Adrenal gland (tissue), 9 donors: ENCODE measurements at regions not wholly inside any gene's neighbourhood (a gene's known extent, or its start where the extent isn't known, plus 50 kb on each side); places are given as distances from the start of the nearest gene placed in this dataset.

Experiments
- DNase-seq, 7 donors: peaks; one replicate each; pipeline ENCODE4 v3.0.0-alpha.2; 2019 to 2020
- H3K27ac ChIP-seq, 5 donors: fragments of 200-600 bp; sonication (generic) in 4 of 5; 1 replicate in 3 of 5; 2 replicates in 2 of 5; pipeline versions ENCODE4 v1.5.1 to v1.8.0; 2016 to 2020; ENCODE audit warnings: mild to moderate bottlenecking in 1 of 5
- H3K27me3 ChIP-seq: fragments of 200-600 bp; 2 replicates; pipeline ENCODE4 v1.8.0; 2021
- H3K36me3 ChIP-seq, 2 donors: fragments of 200-600 bp; replicated peaks in 1 of 2; 1 replicate in 1 of 2; 2 replicates in 1 of 2; pipeline versions ENCODE4 v1.5.1 to v1.8.0; 2018 to 2022
- H3K4me1 ChIP-seq, 2 donors: fragments of 200-600 bp; replicated peaks in 1 of 2; 1 replicate in 1 of 2; 2 replicates in 1 of 2; pipeline versions ENCODE4 v1.5.1 to v1.8.0; 2018 to 2021
- H3K4me3 ChIP-seq, 4 donors: fragments of 200-600 bp; sonication (generic) in 3 of 4; one replicate each; pipeline ENCODE4 v1.5.1; 2016 to 2018
- H3K9me3 ChIP-seq, 3 donors: fragments of 200-600 bp; sonication (generic) in 1 of 3; replicated peaks in 1 of 3; 1 replicate in 2 of 3; 2 replicates in 1 of 3; pipeline versions ENCODE4 v1.5.1 to v1.8.0; 2016 to 2021
- POLR2A ChIP-seq, 2 donors: fragments of 450-650 bp; IDR thresholded peaks; one replicate each; pipeline ENCODE4 v1.6.1; 2017; ENCODE audit warnings: antibody characterized with exemption in 2 of 2, mild to moderate bottlenecking in 2 of 2, moderate library complexity in 1 of 2
- WGBS, 4 donors: extraction: QIAGEN DNeasy Blood & Tissue Kit in 2 of 4; methylation state at CpG; one replicate each; pipeline versions ENCODE4 v1.1.5 to v1.1.7; 2013 to 2017; 5-methylcytosine and 5-hydroxymethylcytosine counted together
- intact Hi-C, 2 donors: fragments of 100-400 bp; cut with DNase I; formaldehyde crosslinking; loops; one replicate each; pipeline versions ENCODE4 v1.14.1 to v1.15.0; 2022 to 2023
- TF ChIP-seq, protein P1 (sequence below), 6 experiments: fragments of 450-650 bp in 4 of 6; fragments of 200-600 bp in 2 of 6; sonication (generic) in 1 of 6; IDR thresholded peaks; 1 replicate in 5 of 6; 2 replicates in 1 of 6; pipeline versions ENCODE4 v1.5.1 to v1.8.0; 2016 to 2021; ENCODE audit warnings: antibody characterized with exemption in 6 of 6, mild to moderate bottlenecking in 2 of 6, moderate library complexity in 1 of 6
- donor health status: healthy with polysubstance abuse.
- donor health status: Bipolar disorder and iron deficiency.
- donor health status: DM: yes; HTN: yes; CAD: no.
- donor health status: DM: no; HTN: no; CAD: no.
- donor health status: DM: no; HTN: no; CAD: no.

DNA sequence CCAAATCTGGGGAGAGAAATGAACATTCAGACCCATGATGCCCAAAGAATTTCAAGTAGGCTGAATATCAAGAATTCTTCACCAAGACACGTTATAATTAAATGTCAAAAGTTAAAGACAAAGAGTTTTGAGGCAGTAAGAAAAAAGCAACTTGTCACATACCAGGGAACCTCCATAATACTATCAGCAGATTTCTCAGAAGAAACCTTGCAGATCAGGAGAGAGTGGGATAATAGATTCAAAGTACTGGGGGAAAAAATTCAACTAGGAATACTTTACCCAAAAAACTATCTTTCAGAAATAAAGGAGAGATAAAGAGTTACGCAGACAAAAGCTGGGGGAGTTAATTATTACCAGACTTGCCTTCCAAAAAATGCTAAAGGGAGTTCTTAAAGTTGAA is 516.0 kb downstream of the CETN3 start:
- TF ChIP-seq, protein P1, sequence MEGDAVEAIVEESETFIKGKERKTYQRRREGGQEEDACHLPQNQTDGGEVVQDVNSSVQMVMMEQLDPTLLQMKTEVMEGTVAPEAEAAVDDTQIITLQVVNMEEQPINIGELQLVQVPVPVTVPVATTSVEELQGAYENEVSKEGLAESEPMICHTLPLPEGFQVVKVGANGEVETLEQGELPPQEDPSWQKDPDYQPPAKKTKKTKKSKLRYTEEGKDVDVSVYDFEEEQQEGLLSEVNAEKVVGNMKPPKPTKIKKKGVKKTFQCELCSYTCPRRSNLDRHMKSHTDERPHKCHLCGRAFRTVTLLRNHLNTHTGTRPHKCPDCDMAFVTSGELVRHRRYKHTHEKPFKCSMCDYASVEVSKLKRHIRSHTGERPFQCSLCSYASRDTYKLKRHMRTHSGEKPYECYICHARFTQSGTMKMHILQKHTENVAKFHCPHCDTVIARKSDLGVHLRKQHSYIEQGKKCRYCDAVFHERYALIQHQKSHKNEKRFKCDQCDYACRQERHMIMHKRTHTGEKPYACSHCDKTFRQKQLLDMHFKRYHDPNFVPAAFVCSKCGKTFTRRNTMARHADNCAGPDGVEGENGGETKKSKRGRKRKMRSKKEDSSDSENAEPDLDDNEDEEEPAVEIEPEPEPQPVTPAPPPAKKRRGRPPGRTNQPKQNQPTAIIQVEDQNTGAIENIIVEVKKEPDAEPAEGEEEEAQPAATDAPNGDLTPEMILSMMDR (IDR thresholded peaks at IDR 0.05), result no peak
- no peak for TF ChIP-seq POLR2A (IDR thresholded peaks at IDR 0.05)
- Histone ChIP-seq H3K27me3 (no peaks in the 10 kb centered on the region), H3K9me3 (peaks cover 0 to 8% (median 0%) of the 10 kb centered on the region in 3 donors), H3K36me3 (no peaks in the 10 kb centered on the region), H3K4me1 (no peaks in the 10 kb centered on the region), H3K27ac (no peak overlapping the region), H3K4me3 (no peak overlapping the region)
- 71 to 80% (median 72%) methylated on average over 2 of the region's 2 CpGs for WGBS, 4 donors
- intact Hi-C loops, result no loop called here
- DNase-seq, result no peak

DNA sequence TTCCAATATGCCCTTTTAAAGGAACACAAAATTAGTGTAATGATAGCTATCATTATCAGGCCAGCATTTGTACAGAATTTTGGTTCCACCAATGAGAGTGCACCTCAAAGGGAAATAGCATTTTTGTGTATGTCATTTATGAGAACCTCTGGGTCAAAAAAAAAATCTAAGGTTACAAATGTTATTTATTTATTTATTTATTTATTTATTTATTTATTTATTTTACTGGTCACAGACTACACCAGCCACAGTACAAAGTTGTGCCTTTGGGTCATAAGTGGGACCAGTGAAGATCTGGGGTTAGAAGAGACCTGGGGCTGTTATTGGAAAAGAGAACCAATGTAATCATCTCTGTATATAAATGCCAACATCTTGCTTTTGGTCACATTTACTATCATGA is 523.9 kb downstream of the CETN3 start:
- no peaks in the 10 kb centered on the region for H3K4me1 ChIP-seq
- no peaks in the 10 kb centered on the region for H3K36me3 ChIP-seq
- no peak for DNase-seq
- TF ChIP-seq, protein P1 (IDR thresholded peaks at IDR 0.05), result no peak
- no peak for TF ChIP-seq POLR2A (IDR thresholded peaks at IDR 0.05)
- intact Hi-C loops, result no loop called here
- no peak overlapping the region for H3K4me3 ChIP-seq
- no peaks in the 10 kb centered on the region for H3K9me3 ChIP-seq
- no peaks in the 10 kb centered on the region for H3K27me3 ChIP-seq
- H3K27ac ChIP-seq, result no peak overlapping the region

DNA sequence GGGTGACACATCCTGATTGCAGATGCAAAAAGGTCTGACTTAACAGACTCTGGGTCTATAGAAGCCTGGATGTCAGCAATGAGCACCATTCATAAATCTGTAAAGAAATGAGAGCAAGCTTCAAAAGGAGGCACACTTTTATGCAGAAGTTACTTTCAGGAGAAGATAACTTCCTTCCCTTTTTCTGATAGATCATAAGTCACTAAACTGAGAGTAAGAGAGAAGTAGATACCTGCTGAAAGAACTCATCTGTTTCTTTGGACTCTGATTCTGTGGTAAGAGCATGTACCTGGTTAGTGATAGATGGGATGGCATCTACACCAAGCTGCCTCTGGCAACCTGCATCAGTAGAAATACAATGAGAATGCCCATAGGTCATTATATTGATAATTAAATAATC is 525.6 kb downstream of the CETN3 start:
- no peak overlapping the region for H3K4me3 ChIP-seq
- H3K27me3 ChIP-seq, result no peaks in the 10 kb centered on the region
- TF ChIP-seq, protein P1 (IDR thresholded peaks at IDR 0.05), result no peak
- no peak for TF ChIP-seq POLR2A (IDR thresholded peaks at IDR 0.05)

DNA sequence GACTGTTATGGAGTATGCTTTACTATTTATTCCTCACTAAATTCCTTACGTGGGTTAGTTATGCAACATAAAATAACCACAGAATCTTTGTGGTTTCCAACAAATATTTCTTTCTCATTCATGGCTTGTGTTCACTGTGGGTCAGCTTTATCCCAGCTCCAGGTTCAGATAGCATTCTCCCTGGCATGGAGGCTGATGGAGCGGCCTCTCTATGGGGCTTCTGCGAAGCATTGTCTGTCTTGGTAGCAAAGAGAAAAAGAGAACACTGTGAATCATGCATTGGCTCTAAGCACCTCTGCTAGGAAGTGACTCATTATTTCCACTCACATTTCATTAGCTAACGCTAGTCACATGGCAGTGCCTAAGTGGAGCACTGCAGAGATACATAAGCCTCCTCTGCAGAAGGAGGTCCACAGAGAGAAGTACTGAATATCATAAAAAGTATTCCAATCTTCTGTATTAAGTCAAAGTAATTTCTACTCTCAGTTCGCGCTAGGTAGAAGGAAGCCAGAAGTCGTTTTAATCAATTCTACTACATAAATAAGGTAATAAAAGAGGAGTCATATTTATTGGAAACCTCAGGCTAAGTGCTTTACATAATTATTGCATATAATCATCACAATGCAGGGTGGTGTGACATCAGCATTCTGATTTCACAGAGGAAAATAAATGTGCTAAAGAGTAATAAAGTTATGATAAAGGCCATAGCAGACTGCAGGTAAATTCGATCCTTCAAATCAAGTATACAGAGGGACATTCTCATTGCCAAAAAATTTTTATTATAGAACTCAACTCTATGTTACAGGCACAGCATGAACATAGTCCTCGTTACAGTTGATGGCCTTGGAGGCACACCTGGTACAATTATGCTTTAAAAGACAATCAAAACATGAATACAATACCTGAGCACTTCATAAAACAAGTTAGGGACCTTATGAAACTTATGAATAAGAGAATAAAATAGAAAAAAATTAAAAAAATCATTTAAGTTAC is 531.1 kb downstream of the CETN3 start:
- Histone ChIP-seq H3K36me3 (no peaks in the 10 kb centered on the region), H3K4me3 (no peak overlapping the region), H3K27ac (no peak overlapping the region), H3K27me3 (no peaks in the 10 kb centered on the region), H3K9me3 (no peaks in the 10 kb centered on the region), H3K4me1 (no peaks in the 10 kb centered on the region)
- DNase-seq, result peak in 1 of 7 donors; percentile 5
- TF ChIP-seq, protein P1 (IDR thresholded peaks at IDR 0.05), result no peak
- no peak for TF ChIP-seq POLR2A (IDR thresholded peaks at IDR 0.05)
- 72 to 78% (median 77%) methylated on average over 9 of the region's 9 CpGs for WGBS, 4 donors
- intact Hi-C loops, result no loop called here

More for the DNA sequence above, 525.6 kb downstream of the CETN3 start:
- Histone ChIP-seq H3K4me1 (no peaks in the 10 kb centered on the region), H3K9me3 (no peaks in the 10 kb centered on the region), H3K36me3 (no peaks in the 10 kb centered on the region), H3K27ac (no peak overlapping the region)
- no peak for DNase-seq
- intact Hi-C loops, result no loop called here
